Activated CD4-positive, alpha-beta T cell treated with anti-CD3 and anti-CD28 coated beads, Interleukin-2, amount 10 ng/mL, durations not matched to agents 7 days and 5 days (primary cell): ENCODE measurements at regions not wholly inside any gene's neighbourhood (a gene's known extent, or its start where the extent isn't known, plus 50 kb on each side); places are given as distances from the start of the nearest gene placed in this dataset.

Experiments used
- CTCF ChIA-PET: fragments of 350-600 bp; sonication (Branson Sonifier 250); formaldehyde crosslinking; loops from one replicate; lab custom pipeline; 2021; ENCODE audit warnings: antibody characterized with exemption; lab: Charles Lee
- POLR2A ChIA-PET: fragments of 350-600 bp; sonication (Branson Sonifier 250); formaldehyde crosslinking; loops from one replicate; lab custom pipeline; 2021; ENCODE audit warnings: antibody characterized with exemption; lab: Charles Lee
- DNase-seq: peaks from one replicate; pipeline ENCODE4 v3.0.0-alpha.2; 2020
- H3K27ac Mint-ChIP-seq: one replicate; pipeline ENCODE4 v1.8.0; 2021; ENCODE audit warnings: mild to moderate bottlenecking, moderate library complexity, mixed read lengths
- H3K27me3 Mint-ChIP-seq: one replicate; pipeline ENCODE4 v1.8.0; 2021; ENCODE audit warnings: mixed read lengths
- H3K36me3 Mint-ChIP-seq: one replicate; pipeline ENCODE4 v1.8.0; 2021; ENCODE audit warnings: low read depth, mixed read lengths
- H3K4me1 Mint-ChIP-seq: one replicate; pipeline ENCODE4 v1.8.0; 2021; ENCODE audit warnings: mixed read lengths
- H3K4me3 Mint-ChIP-seq: one replicate; pipeline ENCODE4 v1.8.0; 2021; ENCODE audit warnings: mild to moderate bottlenecking, moderate library complexity, mixed read lengths
- H3K9me3 Mint-ChIP-seq: one replicate; pipeline ENCODE4 v1.8.0; 2021; ENCODE audit warnings: mixed read lengths

- no peak overlapping the region for H3K4me3 Mint-ChIP-seq
- no peaks in the 10 kb centered on the region for H3K9me3 Mint-ChIP-seq
- no peaks in the 10 kb centered on the region for H3K36me3 Mint-ChIP-seq
- ChIA-PET POLR2A (no interaction called here), CTCF (no interaction called here)
- no peaks in the 10 kb centered on the region for H3K4me1 Mint-ChIP-seq
- H3K27me3 Mint-ChIP-seq, result no peaks in the 10 kb centered on the region
- no peak overlapping the region for H3K27ac Mint-ChIP-seq
- DNase-seq, result no peak
Observed at GRCh38 chr2:146890491-146890890, 954.3 kb upstream of the ACVR2A start.

DNA sequence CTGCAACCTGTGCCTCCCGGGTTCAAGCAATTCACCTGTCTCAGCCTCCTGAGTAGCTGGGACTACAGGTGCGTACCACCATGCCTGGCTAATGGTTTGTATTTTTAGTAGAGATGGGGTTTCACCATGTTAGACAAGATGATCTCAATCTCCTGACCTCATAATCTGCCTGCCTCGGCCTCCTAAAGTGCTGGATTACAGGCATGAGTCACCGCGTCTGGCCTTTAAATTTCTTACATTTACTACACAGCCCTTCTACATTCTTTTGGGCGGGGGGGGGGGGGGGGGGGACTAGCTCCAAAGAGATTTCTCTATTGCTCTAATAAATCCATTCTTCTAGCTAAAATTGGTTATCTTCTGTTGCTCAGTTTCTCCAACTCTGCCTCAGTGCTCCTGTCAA is 964.9 kb upstream of the ACVR2A start:
- DNase-seq, result no peak
- Mint-ChIP-seq H3K4me1 (no peaks in the 10 kb centered on the region), H3K9me3 (peaks cover 4% of the 10 kb centered on the region), H3K4me3 (no peak overlapping the region), H3K27ac (no peak overlapping the region), H3K27me3 (no peaks in the 10 kb centered on the region), H3K36me3 (no peaks in the 10 kb centered on the region)
- ChIA-PET CTCF (no interaction called here), POLR2A (no interaction called here)

GRCh38 chr2:146874260-146874658 is 970.6 kb upstream of the ACVR2A start:
- H3K4me3 Mint-ChIP-seq, result no peak overlapping the region
- ChIA-PET CTCF (no interaction called here), POLR2A (no interaction called here)
- no peaks in the 10 kb centered on the region for H3K36me3 Mint-ChIP-seq
- H3K27me3 Mint-ChIP-seq, result no peaks in the 10 kb centered on the region
- no peaks in the 10 kb centered on the region for H3K9me3 Mint-ChIP-seq
- no peak overlapping the region for H3K27ac Mint-ChIP-seq
- no peaks in the 10 kb centered on the region for H3K4me1 Mint-ChIP-seq
- no peak for DNase-seq

DNA sequence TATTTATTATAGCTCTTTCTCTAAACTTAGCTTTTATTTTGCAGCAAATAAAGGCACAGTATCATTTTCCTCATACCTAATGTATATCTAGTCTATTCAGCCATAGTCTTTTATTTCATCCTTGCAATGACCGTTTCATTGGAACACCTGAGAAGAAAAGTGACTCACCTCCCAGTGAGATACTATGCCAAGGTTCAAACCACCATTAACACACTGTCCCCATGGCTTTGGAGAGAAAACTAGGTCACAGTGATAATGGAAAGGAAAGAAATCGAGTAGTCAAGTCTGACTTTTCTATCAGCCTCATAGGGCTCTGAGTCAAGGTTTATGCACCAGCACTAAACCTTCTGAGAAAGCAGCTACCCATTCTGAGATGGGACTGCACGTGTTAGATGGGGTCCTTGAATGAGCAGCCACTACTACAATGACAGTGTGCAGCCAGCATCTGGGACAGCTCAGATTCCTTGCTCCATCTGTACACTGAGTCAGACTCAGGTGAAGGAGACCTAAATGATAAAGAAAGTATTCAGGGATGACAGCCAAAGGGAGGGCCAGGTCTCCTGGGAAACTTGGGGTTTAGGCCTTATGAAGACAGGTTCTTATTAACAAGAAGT is 971.1 kb upstream of the ACVR2A start:
- Mint-ChIP-seq H3K9me3 (no peaks in the 10 kb centered on the region), H3K27me3 (no peaks in the 10 kb centered on the region), H3K36me3 (no peaks in the 10 kb centered on the region), H3K4me1 (no peaks in the 10 kb centered on the region), H3K4me3 (no peak overlapping the region), H3K27ac (no peak overlapping the region)
- no peak for DNase-seq
- ChIA-PET POLR2A (no interaction called here), CTCF (no interaction called here)

GRCh38 chr2:146873056-146873455 is 971.8 kb upstream of the ACVR2A start:
- Mint-ChIP-seq H3K9me3 (no peaks in the 10 kb centered on the region), H3K4me1 (no peaks in the 10 kb centered on the region), H3K36me3 (no peaks in the 10 kb centered on the region), H3K27ac (no peak overlapping the region), H3K27me3 (no peaks in the 10 kb centered on the region), H3K4me3 (no peak overlapping the region)
- no peak for DNase-seq
- ChIA-PET POLR2A (no interaction called here), CTCF (no interaction called here)

GRCh38 chr2:146870691-146871090 is 974.1 kb upstream of the ACVR2A start:
- Mint-ChIP-seq H3K27ac (no peak overlapping the region), H3K9me3 (no peaks in the 10 kb centered on the region), H3K27me3 (no peaks in the 10 kb centered on the region), H3K4me3 (no peak overlapping the region), H3K36me3 (no peaks in the 10 kb centered on the region), H3K4me1 (no peaks in the 10 kb centered on the region)
- ChIA-PET CTCF (no interaction called here), POLR2A (no interaction called here)
- no peak for DNase-seq

DNA sequence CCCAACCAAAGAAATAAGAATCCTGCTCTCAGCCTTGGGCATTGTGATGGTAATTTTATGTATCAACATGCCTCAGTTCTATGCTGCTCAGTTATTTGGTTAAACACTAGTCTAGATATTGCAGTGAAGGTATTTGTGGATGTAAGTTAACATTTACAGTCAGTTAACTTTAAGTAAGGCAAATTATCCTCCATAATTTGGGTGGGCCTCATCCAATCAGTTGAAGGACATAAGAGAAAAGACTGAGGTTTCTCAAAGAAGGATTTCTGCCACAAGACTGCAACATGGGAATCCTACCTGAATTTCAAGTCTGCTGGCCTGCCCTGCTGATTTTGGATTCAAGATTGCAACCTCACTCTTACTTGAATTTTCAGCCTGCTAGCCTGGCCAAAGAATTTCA is 975.5 kb upstream of the ACVR2A start:
- Mint-ChIP-seq H3K27ac (no peak overlapping the region), H3K4me1 (no peaks in the 10 kb centered on the region), H3K4me3 (no peak overlapping the region), H3K36me3 (no peaks in the 10 kb centered on the region), H3K27me3 (no peaks in the 10 kb centered on the region), H3K9me3 (peaks cover 6% of the 10 kb centered on the region)
- POLR2A ChIA-PET, result no interaction called here
- DNase-seq, result no peak
- CTCF ChIA-PET, result no interaction called here

GRCh38 chr2:146868051-146868450 is 976.8 kb upstream of the ACVR2A start:
- peaks cover 6% of the 10 kb centered on the region for H3K9me3 Mint-ChIP-seq
- no peak for DNase-seq
- ChIA-PET POLR2A (no interaction called here), CTCF (no interaction called here)
- H3K4me1 Mint-ChIP-seq, result no peaks in the 10 kb centered on the region
- H3K27me3 Mint-ChIP-seq, result no peaks in the 10 kb centered on the region
- H3K36me3 Mint-ChIP-seq, result no peaks in the 10 kb centered on the region
- H3K4me3 Mint-ChIP-seq, result no peak overlapping the region
- H3K27ac Mint-ChIP-seq, result no peak overlapping the region

DNA sequence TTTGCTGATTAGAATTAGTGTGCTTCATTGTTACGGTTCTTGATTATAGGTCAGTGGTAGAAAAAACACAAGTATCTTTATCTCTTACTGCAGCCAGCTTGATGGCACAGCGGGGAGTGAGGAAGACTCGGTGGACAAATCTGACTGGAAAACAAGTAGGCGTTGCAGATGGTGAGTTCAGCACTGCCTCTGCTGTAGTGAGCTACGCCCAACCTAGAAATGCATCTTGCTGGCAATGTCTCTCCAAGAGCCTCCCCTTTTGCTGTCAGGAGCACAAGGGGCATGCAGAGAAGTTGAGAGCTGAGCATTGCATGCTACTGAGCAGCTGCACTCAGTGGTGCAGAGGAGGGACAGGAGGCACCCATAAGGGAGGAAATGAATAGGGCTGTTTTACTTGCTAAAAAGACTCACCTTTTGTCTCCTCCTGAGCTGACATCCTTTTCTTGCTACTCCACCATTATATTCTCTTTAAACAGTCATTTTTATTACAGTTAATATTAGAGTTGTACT is 977.3 kb upstream of the ACVR2A start:
- DNase-seq, result no peak
- Mint-ChIP-seq H3K9me3 (peaks cover 6% of the 10 kb centered on the region), H3K4me1 (no peaks in the 10 kb centered on the region), H3K27me3 (no peaks in the 10 kb centered on the region), H3K36me3 (no peaks in the 10 kb centered on the region), H3K27ac (no peak overlapping the region), H3K4me3 (no peak overlapping the region)
- CTCF ChIA-PET, result no interaction called here
- POLR2A ChIA-PET, result no interaction called here

- no peak for DNase-seq
- POLR2A ChIA-PET, result no interaction called here
- peaks cover 2% of the 10 kb centered on the region for H3K9me3 Mint-ChIP-seq
- no peak overlapping the region for H3K4me3 Mint-ChIP-seq
- no peaks in the 10 kb centered on the region for H3K36me3 Mint-ChIP-seq
- no peak overlapping the region for H3K27ac Mint-ChIP-seq
- H3K27me3 Mint-ChIP-seq, result no peaks in the 10 kb centered on the region
- no peaks in the 10 kb centered on the region for H3K4me1 Mint-ChIP-seq
- CTCF ChIA-PET, result no interaction called here
Observed at GRCh38 chr2:146853741-146854444, 990.9 kb upstream of the ACVR2A start.

- no peaks in the 10 kb centered on the region for H3K4me1 Mint-ChIP-seq
- no peaks in the 10 kb centered on the region for H3K36me3 Mint-ChIP-seq
- no peak overlapping the region for H3K27ac Mint-ChIP-seq
- CTCF ChIA-PET, result no interaction called here
- H3K4me3 Mint-ChIP-seq, result no peak overlapping the region
- no peaks in the 10 kb centered on the region for H3K27me3 Mint-ChIP-seq
- H3K9me3 Mint-ChIP-seq, result peaks cover 2% of the 10 kb centered on the region
- POLR2A ChIA-PET, result no interaction called here
- DNase-seq, result no peak
Observed at GRCh38 chr2:146852661-146853060, 992.2 kb upstream of the ACVR2A start.

- H3K36me3 Mint-ChIP-seq, result no peaks in the 10 kb centered on the region
- H3K4me3 Mint-ChIP-seq, result no peak overlapping the region
- H3K27ac Mint-ChIP-seq, result no peak overlapping the region
- peaks cover 2% of the 10 kb centered on the region for H3K9me3 Mint-ChIP-seq
- no peak for DNase-seq
- POLR2A ChIA-PET, result no interaction called here
- no peaks in the 10 kb centered on the region for H3K4me1 Mint-ChIP-seq
- CTCF ChIA-PET, result no interaction called here
- no peaks in the 10 kb centered on the region for H3K27me3 Mint-ChIP-seq
Observed at GRCh38 chr2:146850746-146851145, 994.1 kb upstream of the ACVR2A start.

- no peak for DNase-seq
- POLR2A ChIA-PET, result no interaction called here
- peaks cover 2% of the 10 kb centered on the region for H3K9me3 Mint-ChIP-seq
- H3K27me3 Mint-ChIP-seq, result no peaks in the 10 kb centered on the region
- H3K4me1 Mint-ChIP-seq, result no peaks in the 10 kb centered on the region
- H3K27ac Mint-ChIP-seq, result no peak overlapping the region
- CTCF ChIA-PET, result no interaction called here
- H3K36me3 Mint-ChIP-seq, result no peaks in the 10 kb centered on the region
- no peak overlapping the region for H3K4me3 Mint-ChIP-seq
Observed at GRCh38 chr2:146847846-146848245, 997.0 kb upstream of the ACVR2A start.
